Lung (tissue), 11 donors: ENCODE measurements at regions not wholly inside any gene's neighbourhood (a gene's known extent, or its start where the extent isn't known, plus 50 kb on each side); places are given as distances from the start of the nearest gene placed in this dataset.
"Not testable (repeated sequence)": the region's sequence is repeated elsewhere in the genome, so short reads cannot be mapped to it uniquely, and the experiment has no call there.

Source experiments
- ATAC-seq: fragments of 200-7000 bp; cut with Tn5 transposase; one replicate; pipeline ENCODE4 v1.9.1; 2020; ENCODE audit warnings: moderate number of reproducible peaks; ENCODE audit not compliant: insufficient read depth, low FRiP score
- DNase-seq, 3 donors: peaks; one replicate each; pipeline ENCODE4 v3.0.0-alpha.2; 2013 to 2017
- H3K27ac ChIP-seq, 2 donors: one replicate each; pipeline ENCODE4 v1.5.1; 2013; ENCODE audit warnings: mild to moderate bottlenecking in 2 of 2, moderate library complexity in 2 of 2, control low read depth in 1 of 2, inconsistent platforms in 1 of 2, low read depth in 1 of 2, low read length in 1 of 2
- H3K27me3 ChIP-seq, 3 donors: one replicate each; pipeline ENCODE4 v1.5.1; 2013; ENCODE audit warnings: low read length in 2 of 3; ENCODE audit not compliant: control insufficient read depth in 3 of 3, insufficient read depth in 3 of 3
- H3K36me3 ChIP-seq, 4 donors: one replicate each; pipeline ENCODE4 v1.5.1; 2013; ENCODE audit warnings: low read length in 4 of 4, mild to moderate bottlenecking in 1 of 4, moderate library complexity in 1 of 4; ENCODE audit not compliant: control insufficient read depth in 4 of 4, insufficient read depth in 4 of 4
- H3K4me1 ChIP-seq, 5 donors: one replicate each; pipeline ENCODE4 v1.5.1; 2013; ENCODE audit warnings: low read length in 5 of 5, mild to moderate bottlenecking in 2 of 5, moderate library complexity in 1 of 5; ENCODE audit not compliant: control insufficient read depth in 5 of 5, insufficient read depth in 5 of 5
- H3K4me3 ChIP-seq: one replicate; pipeline ENCODE4 v1.5.1; 2013; ENCODE audit warnings: mild to moderate bottlenecking, control low read depth, moderate library complexity
- H3K9ac ChIP-seq, 2 donors: one replicate each; pipeline ENCODE4 v1.5.1; 2013; ENCODE audit warnings: low read length in 2 of 2, control low read depth in 1 of 2; ENCODE audit not compliant: insufficient read depth in 1 of 2
- H3K9me3 ChIP-seq, 4 donors: one replicate each; pipeline ENCODE4 v1.5.1; 2013; ENCODE audit warnings: low read length in 3 of 4, mild to moderate bottlenecking in 1 of 4, moderate library complexity in 1 of 4; ENCODE audit not compliant: control insufficient read depth in 4 of 4, insufficient read depth in 3 of 4
- CTCF ChIP-seq: IDR thresholded peaks from 2 replicates; pipeline ENCODE4 v1.5.1; 2012; ENCODE audit warnings: mild to moderate bottlenecking; ENCODE audit errors: control extremely low read depth, extremely low read depth
- WGBS, 2 donors: extraction: QIAGEN DNeasy Blood & Tissue Kit; methylation state at CpG; one replicate each; pipeline ENCODE4 v1.1.7; 2013; 5-methylcytosine and 5-hydroxymethylcytosine counted together
- donor health status: control.
- donor health status: control.
- donor health status: Bipolar disorder and iron deficiency.
- donor health status: healthy.
- donor health status: DM: yes; HTN: yes; CAD: no.

- Histone ChIP-seq H3K27me3 (no peaks in the 10 kb centered on the region), H3K36me3 (no peaks in the 10 kb centered on the region), H3K9ac (no peak overlapping the region), H3K4me3 (no peak overlapping the region), H3K4me1 (peaks cover 0 to 7% (median 3%) of the 10 kb centered on the region in 5 donors), H3K9me3 (no peaks in the 10 kb centered on the region), H3K27ac (no peak overlapping the region)
- 54 to 68% methylated on average over 7 of the region's 7 CpGs for WGBS, 2 donors
- ATAC-seq (no peak), DNase-seq (peak; percentile 61 to 73 (median 73))
- TF ChIP-seq CTCF = no peak
Observed at GRCh38 chr5:169521366-169521983, 62.1 kb upstream of the SPDL1 start.

GRCh38 chr5:169519358-169519757 is 64.2 kb upstream of the SPDL1 start:
- DNase-seq (no peak), ATAC-seq (no peak)
- Histone ChIP-seq H3K4me3 (no peak overlapping the region), H3K36me3 (no peaks in the 10 kb centered on the region), H3K9me3 (no peaks in the 10 kb centered on the region), H3K9ac (no peak overlapping the region), H3K27me3 (no peaks in the 10 kb centered on the region), H3K27ac (no peak overlapping the region), H3K4me1 (peaks cover 0 to 7% (median 3%) of the 10 kb centered on the region in 5 donors)
- no peak for TF ChIP-seq CTCF

- DNase-seq, H3K4me1 ChIP-seq, H3K36me3 ChIP-seq, ATAC-seq, H3K4me3 ChIP-seq, H3K27ac ChIP-seq, H3K9ac ChIP-seq, H3K9me3 ChIP-seq, H3K27me3 ChIP-seq: not testable (repeated sequence)
Observed at GRCh38 chr5:169518779-169519178, 64.8 kb upstream of the SPDL1 start.

- no peaks in the 10 kb centered on the region for H3K27me3 ChIP-seq
- ATAC-seq = no peak
- DNase-seq = no peak
- no peak overlapping the region for H3K9ac ChIP-seq
- no peaks in the 10 kb centered on the region for H3K9me3 ChIP-seq
- H3K4me1 ChIP-seq = no peaks in the 10 kb centered on the region
- H3K36me3 ChIP-seq = no peaks in the 10 kb centered on the region
- no peak overlapping the region for H3K4me3 ChIP-seq
- H3K27ac ChIP-seq = no peak overlapping the region
- TF ChIP-seq CTCF = no peak
- WGBS, 2 donors = 85 to 88% methylated on average over 4 of the region's 4 CpGs
Observed at GRCh38 chr5:169512385-169512784, 71.2 kb upstream of the SPDL1 start.
